Activated CD8-positive, alpha-beta memory T cell treated with anti-CD3 and anti-CD28 coated beads for 1 hour (primary cell): ENCODE measurements at regions not wholly inside any gene's neighbourhood (a gene's known extent, or its start where the extent isn't known, plus 50 kb on each side); places are given as distances from the start of the nearest gene placed in this dataset.

Source experiments
- DNase-seq, 2 donors: peaks; one replicate each; pipeline ENCODE4 v3.0.0-alpha.2; 2020; ENCODE audit warnings: low read depth in 1 of 2; ENCODE audit errors: extremely low read depth in 1 of 2

- DNase-seq, result no peak
Measured at GRCh38 chr17:34420900-34421299, 57.9 kb upstream of the CCL1 start.

GRCh38 chr17:34420254-34420766 is 57.3 kb upstream of the CCL1 start:
- DNase-seq, result peak; percentile 15 to 45

GRCh38 chr17:34416116-34416515 is 53.1 kb upstream of the CCL1 start:
- no peak for DNase-seq

GRCh38 chr17:34414339-34414738 is 51.3 kb upstream of the CCL1 start:
- no peak for DNase-seq

- no peak for DNase-seq
Measured at GRCh38 chr17:34413443-34414119, 50.5 kb upstream of the CCL1 start.

- no peak for DNase-seq
Measured at GRCh38 chr17:34412965-34413441, 50.0 kb upstream of the CCL1 start.
